DMS79 (cell line): ENCODE measurements at regions not wholly inside any gene's neighbourhood (a gene's known extent, or its start where the extent isn't known, plus 50 kb on each side); places are given as distances from the start of the nearest gene placed in this dataset.

Experiments
- DNase-seq: peaks from one replicate; lab custom pipeline; 2025; lab: John Stamatoyannopoulos, UW

GRCh38 chr16:51971184-51971583 lies 575.8 kb downstream of the TOX3 start:
- no peak for DNase-seq

- DNase-seq: no peak
These were observed 578.2 kb downstream of the TOX3 start for GRCh38 chr16:51968749-51969148.

DNA sequence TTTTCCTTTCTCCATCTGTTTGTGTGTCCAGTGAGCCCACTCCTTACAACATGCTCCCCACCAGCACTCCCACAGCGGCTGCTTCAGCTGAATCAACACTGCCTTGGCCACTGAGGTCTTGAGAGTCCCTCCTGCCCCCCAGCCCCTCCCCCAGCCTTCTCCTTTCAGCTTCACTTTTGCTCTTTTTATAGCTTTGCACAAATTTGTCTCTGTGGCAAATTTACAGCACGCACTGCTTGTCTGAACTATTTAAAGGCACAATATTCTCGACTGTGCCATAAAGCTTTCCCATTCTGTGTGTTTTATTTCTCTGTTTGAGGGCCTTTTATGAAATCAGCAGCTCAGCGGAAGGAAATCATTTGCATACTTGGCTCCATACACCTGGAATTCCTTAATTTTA lies 579.3 kb downstream of the TOX3 start:
- no peak for DNase-seq

DNA sequence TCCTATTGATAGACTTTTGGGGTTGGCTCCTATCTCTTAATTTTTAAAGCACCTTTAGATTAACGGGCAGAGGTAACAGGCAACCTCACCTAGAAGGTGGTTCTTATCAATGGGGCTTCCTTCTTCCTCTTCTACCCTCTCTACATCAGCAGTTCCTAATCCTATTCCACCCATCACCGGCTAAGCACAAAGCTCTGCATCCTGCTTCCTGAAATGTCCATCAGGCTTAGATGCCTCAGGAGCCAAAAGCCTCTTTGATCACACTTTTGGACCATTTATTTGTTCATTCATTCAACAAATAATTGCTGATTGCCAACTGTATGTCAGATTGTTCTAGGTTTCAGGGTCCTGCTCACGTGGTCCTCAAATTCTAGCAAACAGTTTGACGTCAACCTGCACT lies 586.0 kb downstream of the TOX3 start:
- DNase-seq: no peak

GRCh38 chr16:51953286-51953985 lies 593.5 kb downstream of the TOX3 start:
- no peak for DNase-seq

DNA sequence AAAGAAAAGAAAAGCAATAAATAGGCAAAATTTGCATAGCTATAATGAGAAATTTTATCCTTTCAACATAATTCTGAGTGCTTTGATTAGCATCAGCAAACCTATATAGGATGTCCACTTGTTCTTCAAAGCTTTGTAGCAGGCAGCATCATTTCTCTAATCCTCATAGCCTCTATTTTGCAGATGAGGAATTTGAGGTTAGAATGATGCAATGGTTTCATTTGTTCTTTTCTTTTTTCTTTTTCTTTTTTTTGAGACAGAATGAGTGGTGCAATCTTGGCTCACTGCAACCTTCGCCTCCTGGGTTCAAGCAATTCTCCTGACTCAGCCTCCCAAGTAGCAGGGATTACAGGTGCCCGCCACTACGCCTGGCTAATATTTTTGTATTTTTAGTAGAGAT lies 594.4 kb downstream of the TOX3 start:
- DNase-seq: no peak

GRCh38 chr16:51951668-51952298 lies 595.2 kb downstream of the TOX3 start:
- DNase-seq: no peak

DNA sequence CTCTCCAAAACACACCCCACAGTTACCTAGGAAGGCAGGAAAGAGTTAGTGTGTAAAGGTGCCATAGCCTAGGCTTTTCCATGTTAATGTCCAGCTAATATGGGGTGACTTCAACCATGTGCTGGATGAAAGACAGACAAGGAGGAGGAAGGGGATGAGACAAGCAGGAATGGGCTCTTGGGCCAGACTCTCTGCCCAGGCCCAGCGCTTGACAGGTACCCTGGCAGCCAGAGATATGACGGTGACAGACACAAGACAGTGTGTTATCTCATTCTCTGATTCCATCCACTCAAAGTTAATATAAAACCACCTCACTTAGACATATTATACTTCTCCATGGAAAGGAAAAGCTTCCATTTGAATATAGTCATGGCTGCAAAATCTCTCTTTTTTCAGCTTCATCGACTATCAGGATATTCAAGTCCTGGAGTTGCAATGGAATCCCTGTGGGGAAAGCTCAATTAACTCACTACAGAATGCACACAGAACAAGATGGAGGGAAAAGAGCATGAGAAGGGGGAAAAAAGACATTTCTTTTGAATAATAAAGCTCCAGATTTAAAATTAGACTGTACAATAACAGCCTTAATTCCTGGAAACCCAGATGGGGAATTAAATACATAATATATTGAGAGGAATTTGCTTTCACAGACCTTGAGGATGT lies 596.7 kb downstream of the TOX3 start:
- DNase-seq: no peak

DNA sequence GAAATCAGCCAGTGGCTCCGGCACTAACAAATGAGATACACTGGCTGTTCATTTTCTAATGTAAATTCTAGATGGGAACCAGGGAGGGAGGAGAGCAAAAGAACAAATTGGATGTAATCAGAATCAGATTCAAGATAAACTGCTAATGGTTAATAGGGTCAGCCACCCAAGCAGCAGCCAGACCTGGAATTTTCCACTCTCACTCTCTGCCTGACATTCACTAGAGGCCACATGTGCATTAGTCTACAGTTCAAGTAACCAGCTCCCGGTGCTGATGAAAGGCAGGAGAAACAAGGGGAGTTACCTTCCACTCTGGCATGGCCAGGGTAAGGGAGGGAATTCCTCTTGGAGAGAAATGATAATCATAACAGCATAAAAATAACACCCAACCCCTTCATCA lies 597.7 kb downstream of the TOX3 start:
- DNase-seq: no peak

- DNase-seq: no peak
These were observed 605.5 kb downstream of the TOX3 start for GRCh38 chr16:51941412-51941811.

DNA sequence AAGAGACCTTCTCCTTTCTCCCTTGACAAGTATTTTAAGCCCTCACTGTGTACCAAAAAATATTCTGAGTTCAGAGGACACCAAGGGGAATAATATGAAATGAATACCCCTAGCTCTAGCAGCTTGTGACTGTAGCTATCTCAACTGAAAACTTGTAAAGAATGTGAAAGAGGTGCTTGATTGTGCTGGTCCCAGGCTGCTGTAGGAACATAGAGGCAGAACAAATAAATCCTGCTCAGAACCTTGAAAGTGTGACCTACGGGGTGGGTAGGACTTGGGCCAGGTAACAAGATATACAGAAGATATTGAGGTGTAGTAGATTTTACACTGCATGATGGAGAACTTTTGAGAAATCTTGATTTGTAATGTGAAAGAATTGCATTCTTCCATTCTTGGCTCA lies 606.8 kb downstream of the TOX3 start:
- no peak for DNase-seq

DNA sequence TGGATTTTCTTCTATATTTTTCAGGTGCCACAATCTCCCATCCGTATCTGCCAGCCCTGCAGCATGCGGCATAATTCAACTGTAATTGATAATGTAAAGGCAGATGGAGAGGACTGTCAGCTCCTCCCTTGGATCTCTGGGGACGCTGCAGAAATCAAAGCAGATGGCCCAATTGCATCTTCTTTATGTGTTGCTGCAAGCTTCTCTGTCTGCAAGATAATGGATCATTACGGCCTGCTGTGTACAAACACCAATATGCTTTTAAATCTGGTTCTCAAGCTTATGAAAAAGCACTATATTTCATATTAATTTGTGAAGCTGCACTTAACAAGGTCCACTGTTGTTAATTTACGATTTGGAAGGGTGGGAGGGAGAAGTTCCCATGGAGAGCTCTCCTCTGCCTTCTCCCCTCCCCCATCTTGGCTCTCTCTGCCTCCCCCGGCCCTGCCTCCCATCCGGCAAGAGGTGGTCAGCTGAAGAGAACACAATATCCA lies 607.5 kb downstream of the TOX3 start:
- DNase-seq: no peak

DNA sequence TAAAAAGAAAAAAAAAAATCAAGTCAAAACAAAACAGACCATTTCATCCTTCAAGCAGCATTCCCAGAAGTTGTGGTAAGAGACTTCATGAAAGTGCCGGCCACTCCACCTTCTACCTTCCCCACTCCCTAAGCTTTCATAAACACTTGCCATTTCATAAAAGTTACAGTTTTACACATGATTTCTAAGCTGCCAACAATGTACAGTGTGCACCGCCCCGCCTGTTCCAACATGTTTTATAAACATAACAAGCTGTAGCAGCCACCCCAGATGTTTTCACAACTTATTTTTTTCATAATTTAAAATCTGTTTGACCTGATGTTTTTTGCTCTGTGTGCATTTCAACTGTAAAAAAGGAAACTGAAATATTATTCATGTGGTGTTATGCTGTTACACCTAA lies 608.1 kb downstream of the TOX3 start:
- DNase-seq: no peak

- DNase-seq: no peak
These were observed 609.2 kb downstream of the TOX3 start for GRCh38 chr16:51937771-51938170.

DNA sequence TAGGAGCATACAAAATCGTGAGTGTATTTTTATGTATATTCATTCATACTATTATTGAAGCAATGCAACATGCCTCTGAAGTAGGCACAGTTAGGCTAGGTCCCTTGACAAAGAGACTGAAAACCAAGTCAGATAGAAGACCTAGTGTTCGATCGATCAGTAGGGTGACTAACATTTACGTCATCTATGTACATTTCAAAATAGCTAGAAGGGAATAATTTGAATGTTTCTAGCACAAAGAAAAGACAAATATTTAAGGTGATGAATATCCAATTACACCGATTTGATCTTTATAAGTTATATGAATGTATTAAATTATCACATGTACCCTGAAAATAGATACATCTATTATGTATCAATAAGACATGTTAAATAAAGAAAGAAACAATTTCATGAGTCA lies 610.1 kb downstream of the TOX3 start:
- DNase-seq: no peak

DNA sequence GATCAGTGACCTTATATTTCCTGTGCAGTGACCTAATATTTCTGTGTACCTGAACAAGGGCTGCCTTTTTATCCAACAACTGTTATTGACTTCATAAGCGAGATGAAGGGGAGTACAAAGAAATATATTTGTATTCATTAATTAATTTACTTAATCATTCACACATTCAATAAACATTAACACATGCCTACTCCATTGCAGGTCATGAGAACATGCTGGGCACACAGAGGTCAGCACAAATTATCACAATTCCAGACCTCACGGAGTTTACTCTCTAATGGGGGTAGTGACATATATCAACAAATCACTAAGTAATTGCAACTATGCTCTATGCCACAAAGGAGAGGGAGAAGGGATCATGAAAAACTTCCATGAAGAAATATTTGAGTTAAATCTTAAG lies 614.6 kb downstream of the TOX3 start:
- DNase-seq: no peak

DNA sequence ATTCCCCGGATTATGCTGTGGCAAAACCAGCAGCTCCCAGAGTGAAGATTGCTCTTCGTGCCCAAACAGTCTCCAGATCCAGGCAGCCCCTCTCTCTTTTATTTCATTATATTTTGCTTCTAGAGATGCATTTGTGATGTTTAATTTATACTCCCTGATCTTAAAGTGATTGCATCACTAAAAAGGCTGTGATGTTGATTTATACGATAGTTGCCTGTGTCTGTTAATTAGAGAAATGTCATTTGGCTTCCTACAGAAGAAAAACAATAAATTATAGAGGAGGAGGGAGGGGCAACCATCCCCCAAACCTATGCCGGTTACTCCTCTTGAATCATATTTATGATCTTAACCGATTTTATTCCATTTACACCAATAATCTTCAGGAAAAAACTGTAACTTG lies 615.3 kb downstream of the TOX3 start:
- DNase-seq: no peak

GRCh38 chr16:51924744-51925143 lies 622.2 kb downstream of the TOX3 start:
- DNase-seq: no peak

DNA sequence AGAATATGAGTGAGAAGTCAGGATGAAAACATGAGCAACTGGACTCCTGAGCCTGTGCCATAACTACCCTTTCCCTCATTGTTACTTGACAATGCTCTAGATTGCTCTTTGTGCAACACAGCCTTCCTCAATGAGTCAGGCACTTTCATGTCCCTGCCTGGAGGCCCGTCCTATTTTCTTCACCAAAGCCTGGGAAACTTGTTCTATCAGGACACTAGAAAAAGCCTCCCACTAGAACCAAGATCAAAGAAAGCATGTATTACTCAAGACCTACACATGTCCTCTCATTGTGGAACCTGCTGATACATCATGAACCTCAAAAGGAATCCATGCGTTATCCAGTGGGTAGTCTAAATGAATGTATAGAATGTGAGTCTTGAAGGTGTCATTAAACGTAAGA lies 624.5 kb downstream of the TOX3 start:
- no peak for DNase-seq

GRCh38 chr16:51919736-51920135 lies 627.2 kb downstream of the TOX3 start:
- no peak for DNase-seq

DNA sequence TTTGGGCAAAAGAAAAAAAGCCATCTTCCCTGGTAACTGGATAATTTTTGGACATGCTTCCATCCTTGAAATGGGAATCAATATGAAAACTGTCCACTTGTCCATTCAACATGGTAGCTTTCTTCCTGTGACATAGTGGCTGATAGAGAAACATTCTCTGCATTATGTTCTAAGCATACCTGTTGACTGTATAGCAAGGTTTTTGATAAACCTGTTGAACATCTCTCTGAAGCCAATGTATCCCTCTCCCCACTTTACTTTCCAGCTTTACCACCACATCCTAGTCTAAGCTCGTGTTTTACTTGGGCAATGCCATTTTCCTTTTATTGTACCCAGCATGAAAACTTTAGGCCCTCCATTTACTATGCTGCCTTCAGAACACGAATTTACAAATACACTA lies 630.1 kb downstream of the TOX3 start:
- no peak for DNase-seq

DNA sequence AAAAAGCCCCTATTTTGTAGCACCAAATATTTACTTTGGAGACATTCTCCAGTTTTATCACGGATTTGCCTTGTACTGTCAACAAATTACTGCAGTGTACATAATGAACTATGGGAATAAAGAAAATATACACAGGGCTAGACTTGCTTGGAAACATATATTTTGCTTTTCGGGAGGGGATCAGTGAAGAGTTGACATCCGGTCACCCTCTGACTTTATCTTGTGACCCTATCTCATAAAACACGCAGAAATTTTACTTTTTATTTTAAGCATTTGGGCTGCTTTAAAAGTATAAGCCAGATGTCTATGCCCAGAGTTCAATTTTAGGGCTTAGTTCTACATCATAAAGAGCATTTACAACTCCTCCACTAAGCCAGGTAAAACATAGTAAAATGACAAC lies 630.7 kb downstream of the TOX3 start:
- DNase-seq: no peak

DNA sequence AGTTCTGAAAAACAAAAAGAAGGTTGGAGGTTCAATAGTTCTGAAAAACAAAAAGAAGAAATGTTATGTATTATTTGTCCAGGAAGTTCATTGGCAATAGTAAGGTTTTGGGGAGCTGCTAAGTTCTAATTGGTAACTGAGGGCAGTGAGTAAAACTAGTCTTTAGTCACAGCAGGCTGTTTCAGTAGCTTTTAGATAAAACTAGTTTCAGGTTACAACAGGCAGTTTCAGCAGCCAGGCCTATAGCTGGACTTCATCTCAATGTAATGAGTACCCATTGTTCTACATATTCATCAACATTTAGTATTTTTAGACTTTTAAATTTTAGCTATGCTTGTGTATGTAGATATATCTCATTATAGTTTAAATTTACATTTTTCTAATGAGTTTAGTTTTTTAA lies 639.3 kb downstream of the TOX3 start:
- no peak for DNase-seq
